ENCODE measurements at regions not wholly inside any gene's neighbourhood (a gene's known extent, or its start where the extent isn't known, plus 50 kb on each side); places are given as distances from the start of the nearest gene placed in this dataset.

GRCh38 chr2:66899109-66899508, 464.2 kb downstream of the MEIS1 start (continued):
- TF ChIP-seq E2F8 (IDR thresholded peaks at IDR 0.05; ENCODE audit: low read depth, partially characterized antibody) (no peak), ATF3 (IDR thresholded peaks at IDR 0.05; ENCODE audit: borderline replicate concordance, extremely low read depth, low read depth, low read length) (no peak), MYB (IDR thresholded peaks at IDR 0.05; ENCODE audit: borderline replicate concordance, low read depth, low read length) (no peak), POLR2AphosphoS5 (IDR thresholded peaks at IDR 0.05; ENCODE audit: low read length) (no peak), ZNF622 (IDR thresholded peaks at IDR 0.05) (no peak), ZNF384 (IDR thresholded peaks at IDR 0.05; ENCODE audit: borderline replicate concordance, low read depth, low read length) (no peak), ESRRA (IDR thresholded peaks at IDR 0.05; ENCODE audit: low read length) (no peak), ZNF207 (IDR thresholded peaks at IDR 0.05; ENCODE audit: borderline replicate concordance) (no peak)

GRCh38 chr2:66899648-66900047, 464.7 kb downstream of the MEIS1 start:
- BruUV-seq (replicated peaks) = no TSS peak
- SMC1A ChIA-PET (ENCODE audit: uncharacterized antibody, unreplicated experiment) = no interaction called here
- no peak overlapping the region for H3K9ac ChIP-seq (ENCODE audit: control insufficient read depth, insufficient read depth, low read length)
- no peaks in the 10 kb centered on the region for H3K9me3 ChIP-seq (replicated peaks; ENCODE audit: control insufficient read depth, insufficient read depth, low read length)
- no peaks in the 10 kb centered on the region for H4K20me1 ChIP-seq (ENCODE audit: control insufficient read depth, insufficient read depth)
- H3K27me3 ChIP-seq (replicated peaks in 1 of 2; ENCODE audit: control insufficient read depth in 2 of 2, insufficient read depth in 2 of 2, low read length in 1 of 2) = no peaks in the 10 kb centered on the region; a peak in 1 of 4 replicates
- no peak overlapping the region for H3K4me3 ChIP-seq
- H3K4me2 ChIP-seq (ENCODE audit: control insufficient read depth, insufficient read depth) = no peak overlapping the region
- H3K79me2 ChIP-seq (ENCODE audit: control insufficient read depth, insufficient read depth, low read length) = no peaks in the 10 kb centered on the region
- CTCF ChIA-PET = no interaction called here
- no peak overlapping the region for H3K27ac ChIP-seq (ENCODE audit: control insufficient read depth, insufficient read depth)
- FAIRE-seq = no peak
- POLR2A ChIA-PET = no interaction called here
- no peaks in the 10 kb centered on the region for H3K4me1 ChIP-seq (ENCODE audit: control insufficient read depth, insufficient read depth, low read length)
- no peak for ATAC-seq
- no peak overlapping the region for H2AFZ ChIP-seq (ENCODE audit: control insufficient read depth, low read depth, low read length)
- no peaks in the 10 kb centered on the region for H3K36me3 ChIP-seq (ENCODE audit: control insufficient read depth in 2 of 2, insufficient read depth in 2 of 2, low read length in 1 of 2)
- RAD21 ChIA-PET (ENCODE audit: unreplicated experiment) = no interaction called here
- in situ Hi-C loops (cut with MboI) = no loop called here
- intact Hi-C loops (cut with micrococcal nuclease; ENCODE audit: unreplicated experiment) = no loop called here
- no peak for DNase-seq (ENCODE audit: low read depth, low spot score)
- TF ChIP-seq BMI1 (IDR thresholded peaks at IDR 0.05; ENCODE audit: borderline replicate concordance) (no peak), IRF3 (IDR thresholded peaks at IDR 0.05) (no peak), KLF5 (IDR thresholded peaks at IDR 0.05; ENCODE audit: partially characterized antibody) (no peak), EGR1 (IDR thresholded peaks at IDR 0.05; ENCODE audit: borderline replicate concordance in 1 of 2, low read depth in 2 of 2, low read length in 2 of 2) (no peak)

Measured in GM12878 (cell line).